Fibroblast of skin of right biceps (primary cell): ENCODE measurements at regions not wholly inside any gene's neighbourhood (a gene's known extent, or its start where the extent isn't known, plus 50 kb on each side); places are given as distances from the start of the nearest gene placed in this dataset.
"Not testable (repeated sequence)": the region's sequence is repeated elsewhere in the genome, so short reads cannot be mapped to it uniquely, and the experiment has no call there.

Experiments used
- DNase-seq: peaks from one replicate; pipeline ENCODE4 v3.0.0-alpha.2; 2013

- no peak for DNase-seq
Measured at GRCh38 chr6:103721923-103722322, 1137.8 kb downstream of the HACE1 start.

- DNase-seq: no peak
Measured at GRCh38 chr6:103720393-103720792, 1139.3 kb downstream of the HACE1 start.

GRCh38 chr6:103719545-103719944 is 1140.2 kb downstream of the HACE1 start:
- no peak for DNase-seq

GRCh38 chr6:103715269-103715668 is 1144.5 kb downstream of the HACE1 start:
- no peak for DNase-seq

- not testable (repeated sequence) for DNase-seq
Measured at GRCh38 chr6:103709236-103709635, 1150.5 kb downstream of the HACE1 start.

- no peak for DNase-seq
Measured at GRCh38 chr6:103707596-103708325, 1152.0 kb downstream of the HACE1 start.

- DNase-seq: no peak
Measured at GRCh38 chr6:103699769-103700168, 1160.0 kb downstream of the HACE1 start.

- no peak for DNase-seq
Measured at GRCh38 chr6:103687430-103687829, 1172.3 kb downstream of the HACE1 start.

GRCh38 chr6:103680116-103680515 is 1179.6 kb downstream of the HACE1 start:
- no peak for DNase-seq

GRCh38 chr6:103677290-103677689 is 1182.4 kb downstream of the HACE1 start:
- no peak for DNase-seq

GRCh38 chr6:103675807-103676406 is 1183.8 kb downstream of the HACE1 start:
- DNase-seq: no peak

- no peak for DNase-seq
Measured at GRCh38 chr6:103674790-103675189, 1184.9 kb downstream of the HACE1 start.

GRCh38 chr6:103672169-103672568 is 1187.5 kb downstream of the HACE1 start:
- DNase-seq: no peak

- no peak for DNase-seq
Measured at GRCh38 chr6:103629613-103630012, 1230.1 kb downstream of the HACE1 start.

- DNase-seq: no peak
Measured at GRCh38 chr6:103617642-103618041, 1242.1 kb downstream of the HACE1 start.

- no peak for DNase-seq
Measured at GRCh38 chr6:103587722-103588121, 1272.0 kb downstream of the HACE1 start.

- no peak for DNase-seq
Measured at GRCh38 chr6:103578115-103578514, 1281.6 kb downstream of the HACE1 start.

GRCh38 chr6:103570431-103570830 is 1289.3 kb downstream of the HACE1 start:
- no peak for DNase-seq

GRCh38 chr6:103554911-103555310 is 1304.8 kb downstream of the HACE1 start:
- no peak for DNase-seq

- no peak for DNase-seq
Measured at GRCh38 chr6:103538381-103538780, 1321.3 kb downstream of the HACE1 start.

GRCh38 chr6:103534814-103535213 is 1324.9 kb downstream of the HACE1 start:
- DNase-seq: no peak

GRCh38 chr6:103534095-103534494 is 1325.6 kb downstream of the HACE1 start:
- DNase-seq: no peak

- no peak for DNase-seq
Measured at GRCh38 chr6:103522045-103522444, 1337.7 kb downstream of the HACE1 start.

- no peak for DNase-seq
Measured at GRCh38 chr6:103516336-103516735, 1343.4 kb downstream of the HACE1 start.

GRCh38 chr6:103507052-103507451 is 1352.7 kb downstream of the HACE1 start:
- no peak for DNase-seq
